GM18508 (cell line): ENCODE measurements at regions not wholly inside any gene's neighbourhood (a gene's known extent, or its start where the extent isn't known, plus 50 kb on each side); places are given as distances from the start of the nearest gene placed in this dataset.
"Not testable (repeated sequence)": the region's sequence is repeated elsewhere in the genome, so short reads cannot be mapped to it uniquely, and the experiment has no call there.

ENCODE experiments used
- ATAC-seq: cut with Tn5 transposase; IDR thresholded peaks from one replicate; pipeline ENCODE4 v1.9.1; 2021; ENCODE audit warnings: moderate number of reproducible peaks; ENCODE audit not compliant: insufficient read depth, unreplicated experiment

DNA sequence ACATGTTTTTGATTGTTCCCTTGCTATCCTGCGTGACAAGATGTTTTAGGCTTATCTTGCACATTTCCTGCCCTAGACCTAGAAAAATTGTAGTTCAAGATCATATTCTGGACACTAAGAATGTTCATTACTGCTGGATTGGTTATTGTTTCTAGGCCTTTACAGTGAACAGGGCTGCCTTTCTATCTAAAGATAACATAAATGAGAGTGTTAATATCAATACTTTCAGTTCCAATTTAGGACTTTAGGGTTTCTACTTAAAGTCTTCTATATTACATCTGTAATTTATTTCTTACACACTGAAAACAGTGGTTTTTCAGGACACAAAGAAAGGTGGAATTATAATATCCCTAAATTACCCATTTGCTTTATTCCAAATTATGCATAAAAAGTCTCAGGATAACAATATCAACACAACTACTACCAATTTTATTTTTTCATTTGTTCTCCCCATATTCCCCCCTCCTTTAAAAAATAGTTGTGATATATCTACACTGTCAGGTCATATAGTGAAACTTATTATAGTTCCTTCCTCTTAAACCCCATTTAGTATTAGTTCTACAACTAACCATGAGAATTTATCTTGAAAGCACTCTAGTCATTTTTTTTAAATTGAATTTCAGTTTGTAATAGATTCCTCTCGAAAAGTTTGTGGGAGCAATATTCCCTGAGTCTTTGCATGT, 293.9 kb upstream of the RIOK2 start:
- no peak for ATAC-seq

DNA sequence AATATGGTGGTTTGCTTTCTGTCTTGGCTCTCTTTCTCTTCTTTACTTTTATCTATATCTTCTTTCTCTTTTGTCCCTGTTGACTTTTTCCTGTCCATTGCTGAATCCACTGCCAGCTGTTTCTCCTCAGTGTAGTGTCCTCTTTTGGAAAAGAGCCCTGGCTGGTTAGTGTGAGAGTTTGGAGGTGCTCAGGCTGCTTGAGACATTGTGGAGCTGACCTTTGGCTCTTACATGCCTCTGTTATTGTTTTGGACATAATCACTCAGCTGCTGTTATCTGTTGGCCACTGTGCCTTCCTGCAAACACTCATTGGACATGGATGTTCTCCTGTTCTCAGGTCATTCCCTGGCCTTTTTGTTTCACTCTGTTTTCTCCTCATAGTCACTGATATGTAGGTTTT, 295.4 kb upstream of the RIOK2 start:
- ATAC-seq = no peak

DNA sequence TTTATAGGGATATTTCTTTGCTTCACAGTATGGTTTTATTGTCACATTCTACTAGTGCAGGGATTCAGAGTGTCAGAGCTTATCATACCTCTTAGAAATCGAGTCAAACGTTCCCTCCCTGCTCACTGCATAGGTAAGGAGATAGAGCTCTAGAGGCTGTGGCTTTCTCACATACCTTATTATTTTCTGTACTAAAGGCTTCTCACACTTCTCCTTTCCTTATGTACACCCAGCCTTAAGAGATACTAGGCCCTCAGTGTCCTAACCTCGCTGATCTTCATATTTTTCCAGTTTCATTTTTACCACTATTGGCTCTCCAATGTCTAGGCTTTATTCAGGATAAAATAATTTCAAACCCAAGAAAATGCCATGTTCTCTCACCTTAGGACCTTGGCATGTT, 297.3 kb upstream of the RIOK2 start:
- no peak for ATAC-seq

- ATAC-seq = no peak
Observed at GRCh38 chr5:97488126-97488668, 305.1 kb upstream of the RIOK2 start.

DNA sequence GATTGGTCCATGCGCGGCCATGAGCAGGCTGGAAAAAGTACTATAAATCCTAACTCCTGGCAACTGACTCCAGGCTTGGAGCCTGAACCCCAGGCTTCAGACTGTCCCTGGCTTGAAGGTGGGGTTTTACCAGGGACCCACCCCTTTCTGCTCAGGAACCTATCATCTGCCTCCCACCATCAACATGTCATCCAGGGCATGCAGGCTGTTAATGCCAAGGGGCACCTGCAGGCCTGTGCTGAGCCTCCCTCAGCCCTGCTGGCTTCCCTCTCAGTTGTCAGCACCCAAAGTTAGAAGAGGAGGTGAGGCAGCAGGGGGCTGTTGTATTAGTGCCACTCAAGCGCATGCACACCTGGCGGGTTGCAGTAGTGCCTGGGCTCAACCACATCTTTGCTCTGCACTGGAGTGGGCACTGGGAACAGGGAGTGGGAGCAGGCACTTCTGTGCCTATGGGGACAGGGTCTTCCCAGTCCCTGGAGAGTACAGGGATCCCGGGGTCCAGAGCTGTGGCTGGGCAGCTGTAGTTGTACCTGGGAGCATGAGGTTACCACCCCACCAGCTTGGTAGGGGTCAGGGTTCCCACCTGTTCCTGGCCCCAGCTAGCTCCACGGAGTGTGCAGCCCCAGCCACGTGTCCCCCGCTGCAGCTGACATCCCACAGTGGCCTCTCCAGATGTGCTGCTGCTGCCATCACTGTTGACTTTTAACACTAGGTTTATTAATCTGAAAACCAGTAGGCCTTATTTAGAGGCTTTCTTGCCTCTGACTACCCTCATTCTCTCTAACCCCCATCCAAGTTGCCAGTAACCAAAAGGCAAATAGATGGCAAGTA, 306.2 kb upstream of the RIOK2 start:
- no peak for ATAC-seq

DNA sequence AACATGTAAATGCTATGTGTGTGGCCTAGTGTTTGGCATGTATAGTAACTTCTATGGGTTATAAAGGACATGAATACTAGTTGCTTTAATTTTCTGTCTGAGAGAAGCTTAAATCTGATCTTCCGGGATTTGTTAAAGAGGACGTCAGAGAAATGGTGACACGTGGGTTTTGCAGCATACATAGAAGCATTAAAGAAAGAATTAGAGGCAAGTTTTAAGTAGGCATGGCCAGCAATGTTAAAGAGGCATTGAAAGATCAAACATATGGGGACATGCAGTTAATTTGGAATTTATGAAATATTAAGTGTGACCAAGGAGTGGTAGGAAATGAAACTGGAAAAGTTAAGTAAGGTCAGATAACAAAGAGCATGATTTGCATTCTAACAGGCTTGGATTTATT, 311.4 kb upstream of the RIOK2 start:
- ATAC-seq = no peak

DNA sequence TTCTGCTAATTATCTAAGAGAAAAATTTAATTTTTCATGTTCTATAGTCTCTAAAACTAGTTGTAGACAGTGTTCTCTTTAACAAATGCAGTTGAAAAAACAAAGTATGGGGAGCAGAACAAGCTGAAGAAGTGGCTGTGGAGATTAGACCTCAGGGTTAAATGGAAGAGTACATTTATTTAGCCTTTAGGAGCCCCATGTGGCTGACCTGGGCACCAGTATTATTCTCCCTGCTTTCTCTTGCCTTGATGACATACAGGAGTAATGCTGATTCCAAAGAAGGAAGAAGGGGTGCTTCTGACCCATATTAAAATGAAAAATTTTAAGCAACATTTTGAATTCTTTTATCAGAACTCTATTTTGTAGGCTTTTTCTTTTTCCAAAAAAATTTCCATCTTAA, 312.3 kb upstream of the RIOK2 start:
- ATAC-seq = no peak

GRCh38 chr5:97496037-97496436, 313.0 kb upstream of the RIOK2 start:
- ATAC-seq = no peak

- ATAC-seq = no peak
Observed at GRCh38 chr5:97498657-97499056, 315.6 kb upstream of the RIOK2 start.

- ATAC-seq = no peak
Observed at GRCh38 chr5:97499605-97500004, 316.6 kb upstream of the RIOK2 start.

- no peak for ATAC-seq
Observed at GRCh38 chr5:97501286-97501964, 318.4 kb upstream of the RIOK2 start.

DNA sequence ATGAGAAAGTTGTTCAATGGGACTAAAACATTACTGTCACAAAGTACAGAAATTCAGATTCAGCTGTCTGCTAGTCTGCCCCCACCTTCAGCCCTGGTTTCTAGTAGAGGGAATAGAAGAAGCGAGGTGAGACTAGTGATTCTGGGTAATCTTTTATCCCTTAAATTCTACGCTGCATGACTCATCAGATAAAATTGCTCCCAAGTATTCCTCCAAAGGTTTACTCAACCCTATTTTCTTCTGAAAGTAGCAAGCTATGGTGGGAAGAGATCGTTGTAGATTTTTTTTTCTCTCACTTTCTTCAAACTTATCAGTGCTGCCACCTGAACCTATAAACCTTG, 318.9 kb upstream of the RIOK2 start:
- no peak for ATAC-seq

GRCh38 chr5:97508864-97509263, 325.8 kb upstream of the RIOK2 start:
- ATAC-seq = no peak

DNA sequence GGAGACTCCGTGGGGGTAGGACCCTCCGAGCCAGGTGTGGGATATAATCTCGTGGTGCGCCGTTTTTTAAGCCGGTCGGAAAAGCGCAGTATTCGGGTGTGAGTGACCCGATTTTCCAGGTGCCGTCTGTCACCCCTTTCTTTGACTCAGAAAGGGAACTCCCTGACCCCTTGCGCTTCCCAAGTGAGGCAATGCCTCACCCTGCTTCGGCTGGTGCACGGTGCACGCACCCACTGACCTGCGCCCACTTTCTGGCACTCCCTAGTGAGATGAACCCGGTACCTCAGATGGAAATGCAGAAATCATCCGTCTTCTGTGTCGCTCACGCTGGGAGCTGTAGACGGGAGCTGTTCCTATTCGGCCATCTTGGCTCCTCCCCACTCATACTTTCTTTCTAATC, 336.5 kb upstream of the RIOK2 start:
- not testable (repeated sequence) for ATAC-seq

DNA sequence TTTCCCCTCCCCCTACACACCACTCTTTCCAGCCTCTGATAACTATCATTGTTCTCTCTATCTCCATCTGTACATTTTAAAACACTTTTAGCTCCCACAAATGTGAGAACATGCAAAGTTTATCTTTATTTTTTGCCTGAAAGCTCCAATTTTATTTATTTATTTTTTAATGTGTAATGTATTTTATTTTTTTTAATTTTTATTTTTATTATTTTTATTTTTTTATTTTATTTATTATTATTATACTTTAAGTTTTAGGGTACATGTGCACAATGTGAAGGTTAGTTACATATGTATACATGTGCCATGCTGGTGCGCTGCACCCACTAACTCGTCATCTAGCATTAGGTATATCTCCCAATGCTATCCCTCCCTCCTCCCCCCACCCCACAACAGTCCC, 340.3 kb upstream of the RIOK2 start:
- ATAC-seq = not testable (repeated sequence)

DNA sequence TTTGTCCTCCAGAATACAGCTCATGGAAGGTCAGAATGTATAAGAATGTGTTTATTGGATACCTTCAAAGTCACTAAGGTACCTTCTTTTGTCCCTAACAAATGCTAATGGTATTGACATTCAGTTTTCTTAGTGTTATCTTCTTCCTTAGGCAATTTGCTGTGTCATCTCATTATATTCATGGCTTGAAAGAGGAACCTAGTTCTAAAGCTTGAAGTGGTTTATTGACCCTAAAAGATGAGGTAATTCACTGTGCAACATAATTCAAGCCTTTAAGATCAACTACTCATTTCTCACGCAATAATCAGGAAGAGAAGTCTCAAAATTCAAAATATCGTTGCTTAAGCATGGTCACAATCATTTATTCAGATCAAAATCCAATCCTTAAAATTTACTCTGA, 342.7 kb upstream of the RIOK2 start:
- ATAC-seq = no peak

- ATAC-seq = no peak
Observed at GRCh38 chr5:97528941-97529340, 345.9 kb upstream of the RIOK2 start.

- no peak for ATAC-seq
Observed at GRCh38 chr5:97529354-97529985, 346.4 kb upstream of the RIOK2 start.

DNA sequence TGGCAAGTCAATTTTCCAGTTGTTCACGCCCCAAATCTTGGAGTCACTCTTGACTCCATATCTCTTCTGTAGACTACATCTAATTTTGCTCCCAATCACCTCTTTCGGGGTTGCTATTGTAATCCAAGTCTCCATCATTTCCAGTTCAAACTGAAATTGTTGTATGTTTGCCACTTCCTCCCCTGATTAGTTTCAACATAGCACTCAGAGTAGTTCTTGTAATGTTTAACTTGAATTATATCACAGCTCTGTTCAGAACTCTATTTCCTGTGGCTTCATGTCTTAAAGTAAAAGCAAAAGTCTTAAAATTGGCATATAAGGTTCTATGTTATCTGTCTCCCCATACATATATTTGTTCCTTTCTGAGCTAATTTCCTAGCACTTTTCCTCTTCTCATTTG, 348.5 kb upstream of the RIOK2 start:
- peak; percentile 90 for ATAC-seq

GRCh38 chr5:97534166-97534565, 351.1 kb upstream of the RIOK2 start:
- ATAC-seq = peak; percentile 44

GRCh38 chr5:97536683-97537082, 353.6 kb upstream of the RIOK2 start:
- ATAC-seq = no peak
